ENCODE measurements at regions not wholly inside any gene's neighbourhood (a gene's known extent, or its start where the extent isn't known, plus 50 kb on each side); places are given as distances from the start of the nearest gene placed in this dataset.

GRCh38 chr9:75461183-75461582 is 372.9 kb downstream of the OSTF1 start:
- DNase-seq (ENCODE audit: low read depth), result no peak
- TF ChIP-seq CTCF (IDR thresholded peaks at IDR 0.05; ENCODE audit: control insufficient read depth, extremely low read depth, insufficient read depth), result no peak
- no peak overlapping the region for H3K4me3 ChIP-seq (ENCODE audit: low read depth, low read length)

- TF ChIP-seq CTCF (IDR thresholded peaks at IDR 0.05; ENCODE audit: control insufficient read depth, extremely low read depth, insufficient read depth), result no peak
- no peak overlapping the region for H3K4me3 ChIP-seq (ENCODE audit: low read depth, low read length)
- DNase-seq (ENCODE audit: low read depth), result no peak
Observed at GRCh38 chr9:75462866-75463265, 374.6 kb downstream of the OSTF1 start.

GRCh38 chr9:75463871-75464270 is 375.6 kb downstream of the OSTF1 start:
- no peak for TF ChIP-seq CTCF (IDR thresholded peaks at IDR 0.05; ENCODE audit: control insufficient read depth, extremely low read depth, insufficient read depth)
- DNase-seq (ENCODE audit: low read depth), result no peak
- no peak overlapping the region for H3K4me3 ChIP-seq (ENCODE audit: low read depth, low read length)

GRCh38 chr9:75464726-75465125 is 376.4 kb downstream of the OSTF1 start:
- no peak for DNase-seq (ENCODE audit: low read depth)
- no peak for TF ChIP-seq CTCF (IDR thresholded peaks at IDR 0.05; ENCODE audit: control insufficient read depth, extremely low read depth, insufficient read depth)
- H3K4me3 ChIP-seq (ENCODE audit: low read depth, low read length), result no peak overlapping the region

- no peak overlapping the region for H3K4me3 ChIP-seq (ENCODE audit: low read depth, low read length)
- no peak for DNase-seq (ENCODE audit: low read depth)
- no peak for TF ChIP-seq CTCF (IDR thresholded peaks at IDR 0.05; ENCODE audit: control insufficient read depth, extremely low read depth, insufficient read depth)
Observed at GRCh38 chr9:75467142-75467541, 378.8 kb downstream of the OSTF1 start.

GRCh38 chr9:75471549-75472114 is 383.3 kb downstream of the OSTF1 start:
- TF ChIP-seq CTCF (IDR thresholded peaks at IDR 0.05; ENCODE audit: control insufficient read depth, extremely low read depth, insufficient read depth), result no peak
- no peak for DNase-seq (ENCODE audit: low read depth)
- H3K4me3 ChIP-seq (ENCODE audit: low read depth, low read length), result no peak overlapping the region

GRCh38 chr9:75482566-75482965 is 394.3 kb downstream of the OSTF1 start:
- TF ChIP-seq CTCF (IDR thresholded peaks at IDR 0.05; ENCODE audit: control insufficient read depth, extremely low read depth, insufficient read depth), result no peak
- no peak for DNase-seq (ENCODE audit: low read depth)
- H3K4me3 ChIP-seq (ENCODE audit: low read depth, low read length), result no peak overlapping the region
